ENCODE measurements at regions not wholly inside any gene's neighbourhood (a gene's known extent, or its start where the extent isn't known, plus 50 kb on each side); places are given as distances from the start of the nearest gene placed in this dataset.

- DNase-seq: no peak
Measured at GRCh38 chr1:168782559-168783116, 53.6 kb upstream of the DPT start.

- no peak for DNase-seq
Measured at GRCh38 chr1:168783458-168784210, 54.6 kb upstream of the DPT start.

- DNase-seq: peak; percentile 30
Measured at GRCh38 chr1:168786476-168787330, 57.7 kb upstream of the DPT start.

- DNase-seq: no peak
Measured at GRCh38 chr1:168788258-168788657, 59.3 kb upstream of the DPT start.

- no peak for DNase-seq
Measured at GRCh38 chr1:168789501-168789900, 60.5 kb upstream of the DPT start.

GRCh38 chr1:168792142-168792541, 63.1 kb upstream of the DPT start:
- no peak for DNase-seq

DNA sequence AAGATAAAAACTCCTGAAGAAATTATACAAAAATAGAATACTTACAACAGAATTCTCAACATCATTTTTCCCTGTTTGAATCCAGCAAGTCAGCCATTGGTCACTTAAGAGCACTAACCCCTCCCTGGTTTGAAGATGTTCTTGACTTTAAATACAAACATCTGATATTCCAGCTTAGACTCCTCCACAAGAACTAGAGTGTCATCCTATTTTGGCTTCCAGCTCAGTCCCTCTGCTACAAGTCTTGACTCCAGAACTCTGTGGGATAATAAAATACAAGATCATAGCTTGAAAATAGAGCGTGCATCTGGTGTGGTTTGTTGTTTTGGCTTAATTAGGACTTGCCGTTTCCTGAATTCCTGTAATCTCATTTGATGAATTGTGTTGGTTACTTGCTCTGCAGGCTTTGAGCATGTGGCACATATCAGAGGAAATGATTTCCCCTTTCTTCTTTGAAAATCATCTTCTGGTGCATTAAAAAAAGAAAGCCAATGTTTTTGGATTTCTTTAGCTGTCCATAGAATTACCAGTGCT, 63.7 kb upstream of the DPT start:
- DNase-seq: no peak

- DNase-seq: no peak
Measured at GRCh38 chr1:168794057-168794456, 65.1 kb upstream of the DPT start.

GRCh38 chr1:168795681-168796080, 66.7 kb upstream of the DPT start:
- DNase-seq: no peak

DNA sequence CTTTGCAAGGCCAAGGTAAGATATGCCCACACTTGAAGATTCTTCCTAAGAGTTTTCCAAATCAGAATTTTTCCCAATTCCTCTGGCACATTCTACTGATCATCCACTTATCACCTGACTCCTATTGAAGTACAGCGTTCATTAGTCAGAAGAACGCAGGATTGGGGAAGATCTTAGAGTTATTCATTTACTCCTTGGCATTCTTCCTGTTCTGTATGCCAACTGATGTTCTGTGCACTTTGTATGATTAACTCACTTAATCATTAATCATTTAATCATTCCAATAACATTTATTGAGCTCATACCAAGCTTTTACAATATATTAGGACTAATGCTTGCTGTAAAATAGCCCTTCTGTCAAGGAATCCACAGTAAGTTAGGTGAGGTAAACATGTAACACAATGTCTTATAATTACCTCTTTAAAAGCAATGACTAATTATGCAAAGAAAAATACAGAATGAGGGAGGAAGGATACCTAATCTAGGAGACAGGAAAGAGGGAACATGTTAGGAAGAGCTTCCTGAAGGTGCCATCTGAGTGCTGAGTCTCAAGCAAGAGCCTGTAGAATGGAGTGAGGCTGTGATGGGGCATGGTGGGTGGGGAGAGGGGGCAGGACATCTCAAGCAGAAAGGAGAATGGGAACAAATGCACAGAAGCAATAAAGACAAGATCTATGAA, 71.1 kb upstream of the DPT start:
- DNase-seq: no peak

DNA sequence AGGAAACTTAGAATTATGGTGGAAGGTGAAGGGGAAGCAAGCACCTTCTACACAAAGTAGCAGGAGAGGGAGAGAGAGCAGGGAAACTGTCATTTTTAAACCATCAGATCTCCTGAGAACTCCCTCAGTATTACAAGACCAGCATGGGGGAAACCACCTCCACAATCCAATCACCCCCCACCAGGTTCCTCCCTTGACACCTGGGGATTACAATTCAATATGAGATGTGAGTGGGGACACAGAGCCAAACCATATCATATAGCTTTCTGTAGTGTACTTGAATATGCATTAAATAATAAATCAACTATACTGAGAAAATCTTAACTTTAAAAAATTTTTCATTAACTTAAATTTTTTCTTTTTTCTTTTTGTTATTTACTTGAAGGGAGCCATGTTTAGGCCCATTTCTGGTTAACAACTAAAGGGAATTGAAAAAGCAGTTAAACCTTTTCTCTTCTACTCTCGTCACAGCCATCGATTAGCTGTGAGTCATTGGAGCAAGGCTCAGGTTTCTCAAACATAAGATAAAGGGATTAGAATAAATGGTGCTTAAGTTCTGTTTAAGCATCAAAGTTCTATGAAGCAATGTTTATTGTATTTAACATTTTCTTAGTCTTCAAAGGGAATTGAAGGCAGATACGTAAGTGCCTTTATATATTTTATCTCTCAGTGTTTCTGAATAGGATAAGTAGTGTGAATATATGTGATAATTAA, 72.2 kb upstream of the DPT start:
- DNase-seq: peak; percentile 85

DNA sequence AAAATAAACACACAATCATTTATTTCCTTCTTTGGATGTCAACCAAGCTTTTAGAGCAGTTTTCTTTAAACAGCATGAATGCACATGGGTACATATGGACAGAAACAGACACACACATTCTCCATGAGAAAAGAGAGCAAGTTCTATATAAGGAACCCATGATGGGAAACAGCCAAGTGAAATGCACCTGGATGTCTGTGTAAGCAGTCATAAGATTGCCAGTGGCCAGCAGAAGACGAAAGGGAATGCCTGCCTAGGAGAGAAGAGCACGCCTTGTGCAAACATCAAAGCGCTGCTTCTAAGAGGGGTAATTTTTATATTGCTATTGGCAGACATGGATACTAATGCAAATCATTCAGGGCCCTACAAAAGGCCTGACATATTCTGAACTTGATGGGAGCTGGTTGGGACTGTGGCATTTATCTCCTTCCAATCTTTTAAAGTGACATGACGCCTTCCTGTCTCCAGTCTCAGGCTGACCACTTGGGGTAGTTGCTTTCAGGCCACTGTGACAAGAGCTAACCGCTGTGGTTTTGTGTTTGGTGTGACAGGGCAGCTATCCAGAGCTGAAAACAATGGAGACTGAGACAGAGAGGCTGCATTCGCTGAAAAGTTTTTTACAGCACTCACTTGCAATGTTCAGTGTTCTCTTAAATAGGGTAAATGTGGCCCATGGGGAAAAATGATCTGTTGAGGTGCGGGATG, 75.0 kb upstream of the DPT start:
- peak; percentile 61 for DNase-seq

GRCh38 chr1:168806952-168807351, 77.9 kb upstream of the DPT start:
- no peak for DNase-seq

- DNase-seq: no peak
Measured at GRCh38 chr1:168811176-168811575, 82.2 kb upstream of the DPT start.

DNA sequence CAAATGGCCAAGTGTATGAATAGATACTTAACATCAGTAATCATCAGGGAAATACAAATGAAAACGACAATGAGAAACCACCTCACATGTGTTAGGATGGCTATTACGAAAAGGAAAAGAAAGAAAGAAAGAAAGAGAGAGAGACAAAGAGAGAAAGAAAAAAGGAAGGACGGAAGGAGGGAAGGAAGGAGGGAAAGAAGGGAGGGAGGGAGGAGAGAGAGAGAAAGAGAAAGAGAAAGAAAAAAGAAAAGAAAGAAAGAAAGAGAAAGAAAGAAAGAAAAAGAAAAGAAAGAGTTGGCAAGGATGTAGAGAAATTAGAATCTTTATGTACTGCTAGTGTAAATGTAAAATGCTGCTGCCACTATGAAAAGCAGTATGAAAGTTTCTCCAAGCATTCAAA, 90.7 kb upstream of the DPT start:
- DNase-seq: no peak

GRCh38 chr1:168821434-168821833, 92.4 kb upstream of the DPT start:
- no peak for DNase-seq

DNA sequence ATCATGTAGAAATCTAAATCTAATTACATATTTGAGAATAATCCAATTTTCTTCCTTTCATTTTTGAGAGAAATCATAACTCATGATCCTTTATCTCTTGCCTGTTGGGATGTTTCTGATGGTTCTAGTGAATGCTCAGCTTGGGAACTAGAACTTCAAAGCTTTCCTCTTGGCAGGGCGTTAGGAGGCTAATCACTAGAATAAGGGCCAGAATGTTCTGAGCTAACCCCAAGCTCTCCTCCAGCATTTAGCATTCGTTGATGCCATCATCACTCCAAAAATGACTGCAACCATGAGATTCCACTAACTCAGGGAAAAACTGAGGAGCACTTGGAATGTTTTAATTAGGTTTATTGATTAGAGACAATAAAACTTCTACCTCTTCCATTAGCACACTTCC, 93.9 kb upstream of the DPT start:
- no peak for DNase-seq

- no peak for DNase-seq
Measured at GRCh38 chr1:168823988-168824387, 95.0 kb upstream of the DPT start.

- no peak for DNase-seq
Measured at GRCh38 chr1:168824418-168825065, 95.5 kb upstream of the DPT start.

- DNase-seq: no peak
Measured at GRCh38 chr1:168825129-168825528, 96.1 kb upstream of the DPT start.

- DNase-seq: peak; percentile 4
Measured at GRCh38 chr1:168825820-168826219, 96.8 kb upstream of the DPT start.
